Loucy (cell line): ENCODE measurements at regions not wholly inside any gene's neighbourhood (a gene's known extent, or its start where the extent isn't known, plus 50 kb on each side); places are given as distances from the start of the nearest gene placed in this dataset.

Experiments used
- H2AFZ ChIP-seq: fragments of 200-600 bp; sonication (generic); 2 replicates; pipeline ENCODE4 v1.6.0; 2016; ENCODE audit warnings: antibody characterized with exemption, mild to moderate bottlenecking, low read length, moderate library complexity
- H3F3A ChIP-seq: fragments of 200-600 bp; 2 replicates; pipeline ENCODE4 v1.6.0; 2016; ENCODE audit warnings: antibody characterized with exemption, low read depth, mild to moderate bottlenecking
- H3K27me3 ChIP-seq: fragments of 200-600 bp; sonication (generic); 2 replicates; pipeline ENCODE4 v1.6.1; 2014; ENCODE audit warnings: low read length, mild to moderate bottlenecking; ENCODE audit not compliant: insufficient read depth, poor library complexity, severe bottlenecking
- H3K36me3 ChIP-seq: fragments of 200-600 bp; sonication (generic); 2 replicates; pipeline ENCODE4 v1.6.1; 2016; ENCODE audit warnings: low read length; ENCODE audit not compliant: insufficient read depth
- H3K4me1 ChIP-seq: fragments of 200-600 bp; sonication (generic); 2 replicates; pipeline ENCODE4 v1.5.1; 2014; ENCODE audit warnings: low read length, mild to moderate bottlenecking; ENCODE audit not compliant: insufficient read depth, poor library complexity, severe bottlenecking
- H3K4me2 ChIP-seq: fragments of 200-600 bp; sonication (generic); 2 replicates; pipeline ENCODE4 v1.6.0; 2014; ENCODE audit warnings: antibody characterized with exemption, low read length, low read depth, mild to moderate bottlenecking; ENCODE audit not compliant: poor library complexity, severe bottlenecking
- H3K4me3 ChIP-seq: fragments of 200-600 bp; sonication (generic); 2 replicates; pipeline ENCODE4 v1.5.1; 2014; ENCODE audit warnings: low read length, mild to moderate bottlenecking, mixed read lengths; ENCODE audit not compliant: poor library complexity, severe bottlenecking
- H3K79me2 ChIP-seq: fragments of 200-600 bp; sonication (generic); 2 replicates; pipeline ENCODE4 v1.6.1; 2014; ENCODE audit warnings: low read length; ENCODE audit not compliant: insufficient read depth
- H3K9ac ChIP-seq: fragments of 200-600 bp; sonication (generic); 2 replicates; pipeline ENCODE4 v1.6.0; 2014; ENCODE audit warnings: mild to moderate bottlenecking, low read depth, low read length, moderate library complexity; ENCODE audit not compliant: poor library complexity, severe bottlenecking
- H3K9me2 ChIP-seq: fragments of 200-600 bp; sonication (generic); replicated peaks from 2 replicates; pipeline ENCODE4 v1.6.1; 2016; ENCODE audit warnings: low read depth, low read length, mixed read lengths
- H3K9me3 ChIP-seq: fragments of 200-600 bp; sonication (generic); 2 replicates; pipeline ENCODE4 v1.6.1; 2014; ENCODE audit warnings: mild to moderate bottlenecking, antibody characterized with exemption, low read length, low read depth; ENCODE audit not compliant: insufficient read depth
- H4K20me1 ChIP-seq: fragments of 200-600 bp; sonication (generic); 2 replicates; pipeline ENCODE4 v1.6.0; 2014; ENCODE audit warnings: antibody characterized with exemption, low read length, mild to moderate bottlenecking; ENCODE audit not compliant: insufficient read depth, poor library complexity, severe bottlenecking
- EZH2phosphoT487 ChIP-seq: fragments of 200-600 bp; IDR thresholded peaks from 2 replicates; pipeline ENCODE4 v1.6.1; 2018; ENCODE audit warnings: antibody characterized with exemption, mild to moderate bottlenecking, moderate library complexity, borderline replicate concordance
- TF ChIP-seq, protein P1 (sequence below): fragments of 200-600 bp; sonication (generic); conservative IDR thresholded peaks from 2 replicates; pipeline ENCODE4 v1.5.1; 2014; ENCODE audit warnings: mild to moderate bottlenecking, antibody characterized with exemption, low read length

GRCh38 chr15:29556380-29556779, 265.9 kb downstream of the TJP1 start:
- Histone ChIP-seq H4K20me1 (no peaks in the 10 kb centered on the region), H2AFZ (no peak overlapping the region), H3K9ac (no peak overlapping the region), H3F3A (no peaks in the 10 kb centered on the region), H3K36me3 (no peaks in the 10 kb centered on the region), H3K79me2 (no peaks in the 10 kb centered on the region), H3K9me2 (no peaks in the 10 kb centered on the region), H3K4me3 (no peak overlapping the region), H3K4me1 (no peaks in the 10 kb centered on the region), H3K9me3 (no peaks in the 10 kb centered on the region), H3K4me2 (no peak overlapping the region), H3K27me3 (no peaks in the 10 kb centered on the region)
- no peak for TF ChIP-seq EZH2phosphoT487
- TF ChIP-seq, protein P1, sequence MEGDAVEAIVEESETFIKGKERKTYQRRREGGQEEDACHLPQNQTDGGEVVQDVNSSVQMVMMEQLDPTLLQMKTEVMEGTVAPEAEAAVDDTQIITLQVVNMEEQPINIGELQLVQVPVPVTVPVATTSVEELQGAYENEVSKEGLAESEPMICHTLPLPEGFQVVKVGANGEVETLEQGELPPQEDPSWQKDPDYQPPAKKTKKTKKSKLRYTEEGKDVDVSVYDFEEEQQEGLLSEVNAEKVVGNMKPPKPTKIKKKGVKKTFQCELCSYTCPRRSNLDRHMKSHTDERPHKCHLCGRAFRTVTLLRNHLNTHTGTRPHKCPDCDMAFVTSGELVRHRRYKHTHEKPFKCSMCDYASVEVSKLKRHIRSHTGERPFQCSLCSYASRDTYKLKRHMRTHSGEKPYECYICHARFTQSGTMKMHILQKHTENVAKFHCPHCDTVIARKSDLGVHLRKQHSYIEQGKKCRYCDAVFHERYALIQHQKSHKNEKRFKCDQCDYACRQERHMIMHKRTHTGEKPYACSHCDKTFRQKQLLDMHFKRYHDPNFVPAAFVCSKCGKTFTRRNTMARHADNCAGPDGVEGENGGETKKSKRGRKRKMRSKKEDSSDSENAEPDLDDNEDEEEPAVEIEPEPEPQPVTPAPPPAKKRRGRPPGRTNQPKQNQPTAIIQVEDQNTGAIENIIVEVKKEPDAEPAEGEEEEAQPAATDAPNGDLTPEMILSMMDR, result no peak

DNA sequence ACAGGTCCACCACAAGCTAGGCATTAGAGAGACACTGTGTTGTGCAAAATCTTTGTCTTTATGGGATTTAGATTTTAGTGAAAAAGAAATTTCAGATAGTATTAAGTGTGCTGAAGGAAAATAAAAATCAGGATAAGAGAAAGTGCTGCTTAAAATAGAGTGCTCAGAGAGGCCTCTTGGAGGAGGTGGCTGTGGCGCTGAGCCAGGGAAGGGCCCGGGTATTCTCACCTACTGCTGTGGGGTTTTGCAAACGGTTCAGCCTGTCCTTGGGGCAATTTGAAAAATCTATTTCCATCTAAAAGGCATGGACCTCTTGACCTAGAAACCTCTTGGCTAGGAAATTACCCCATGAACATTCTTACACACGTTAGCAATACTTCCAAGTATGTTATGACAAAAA, 267.7 kb downstream of the TJP1 start:
- Histone ChIP-seq H3K9ac (no peak overlapping the region), H3K27me3 (no peaks in the 10 kb centered on the region), H3K4me1 (no peaks in the 10 kb centered on the region), H3K9me3 (no peaks in the 10 kb centered on the region), H3F3A (no peaks in the 10 kb centered on the region), H4K20me1 (no peaks in the 10 kb centered on the region), H2AFZ (no peak overlapping the region), H3K36me3 (no peaks in the 10 kb centered on the region), H3K4me3 (no peak overlapping the region), H3K9me2 (no peaks in the 10 kb centered on the region), H3K79me2 (no peaks in the 10 kb centered on the region), H3K4me2 (no peak overlapping the region)
- TF ChIP-seq, protein P1, result no peak
- no peak for TF ChIP-seq EZH2phosphoT487

DNA sequence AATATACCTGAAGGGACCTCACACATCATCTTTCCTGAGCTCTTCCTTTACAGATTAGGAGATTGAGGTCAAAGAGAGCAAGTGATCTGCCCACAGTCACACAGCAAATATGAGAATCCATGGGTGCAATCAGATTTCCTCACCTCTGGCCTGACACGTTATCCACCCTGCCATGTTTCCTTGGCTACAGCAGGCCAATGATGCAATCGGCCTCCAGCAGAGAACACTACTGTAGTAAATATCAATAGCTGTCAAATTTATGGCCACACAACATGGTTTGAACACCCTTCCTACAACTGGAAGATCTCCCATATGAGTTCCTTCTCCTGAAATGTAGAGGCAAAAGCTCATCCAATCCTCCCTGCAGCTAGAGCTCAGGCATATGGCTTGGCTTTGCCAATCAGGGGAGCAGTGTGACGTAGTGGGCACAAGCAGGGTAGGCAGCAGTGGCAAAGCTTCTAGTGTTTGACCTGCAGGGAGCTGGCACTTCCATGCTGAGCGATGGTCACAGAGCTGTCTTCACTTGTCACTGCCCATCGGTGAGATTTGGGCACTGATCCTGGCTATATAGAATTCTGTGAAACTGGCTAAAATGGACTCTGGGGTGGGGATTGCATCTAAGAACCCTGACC, 271.3 kb downstream of the TJP1 start:
- Histone ChIP-seq H3K27me3 (no peaks in the 10 kb centered on the region), H3K9me2 (no peaks in the 10 kb centered on the region)

More for the DNA sequence above, 271.3 kb downstream of the TJP1 start:
- H3K4me3 ChIP-seq, result no peak overlapping the region
- H3K79me2 ChIP-seq, result no peaks in the 10 kb centered on the region
- H3F3A ChIP-seq, result no peaks in the 10 kb centered on the region
- H4K20me1 ChIP-seq, result no peaks in the 10 kb centered on the region
- no peak overlapping the region for H3K9ac ChIP-seq
- no peaks in the 10 kb centered on the region for H3K4me1 ChIP-seq
- H3K4me2 ChIP-seq, result no peak overlapping the region
- H3K36me3 ChIP-seq, result no peaks in the 10 kb centered on the region
- no peaks in the 10 kb centered on the region for H3K9me3 ChIP-seq
- no peak overlapping the region for H2AFZ ChIP-seq
- no peak for TF ChIP-seq EZH2phosphoT487
- TF ChIP-seq, protein P1, result no peak
